Neural cell (in vitro differentiated cells): ENCODE measurements at regions not wholly inside any gene's neighbourhood (a gene's known extent, or its start where the extent isn't known, plus 50 kb on each side); places are given as distances from the start of the nearest gene placed in this dataset.

ENCODE experiments used
- H2AFZ ChIP-seq: fragments of 200-600, 300-800 bp; sonication (generic), shearing (Covaris generic); 2 replicates; pipeline ENCODE4 v1.6.0; 2014; ENCODE audit warnings: low read depth, mild to moderate bottlenecking, antibody characterized with exemption, low read length, moderate library complexity
- H3F3A ChIP-seq: fragments of 200-600 bp; shearing (Covaris generic); 2 replicates; pipeline ENCODE4 v1.6.1; 2016; ENCODE audit warnings: mild to moderate bottlenecking, moderate library complexity, mixed read lengths, antibody characterized with exemption, low read length; ENCODE audit not compliant: insufficient read depth, poor library complexity, severe bottlenecking
- H3K27ac ChIP-seq: fragments of 200-600, 300-800 bp; sonication (generic), shearing (Covaris generic); 2 replicates; pipeline ENCODE4 v1.5.1; 2014; ENCODE audit warnings: mild to moderate bottlenecking, low read length, moderate library complexity
- H3K27me3 ChIP-seq: fragments of 300-800, 200-600 bp; sonication (generic), shearing (Covaris generic); 2 replicates; pipeline ENCODE4 v1.6.0; 2014; ENCODE audit warnings: mild to moderate bottlenecking, low read depth, low read length, moderate library complexity; ENCODE audit not compliant: insufficient read depth
- H3K36me3 ChIP-seq: fragments of 300-800, 200-600 bp; sonication (generic), shearing (Covaris generic); 2 replicates; pipeline ENCODE4 v1.5.1; 2014; ENCODE audit warnings: mild to moderate bottlenecking, antibody characterized with exemption, low read length, moderate library complexity; ENCODE audit not compliant: insufficient read depth
- H3K4me2 ChIP-seq: fragments of 300-800, 200-600 bp; sonication (generic), shearing (Covaris generic); 2 replicates; pipeline ENCODE4 v1.6.0; 2014; ENCODE audit warnings: mild to moderate bottlenecking, low read length
- H3K4me3 ChIP-seq: fragments of 300-800, 200-600 bp; sonication (generic), shearing (Covaris generic); 2 replicates; pipeline ENCODE4 v1.5.1; 2014; ENCODE audit warnings: mild to moderate bottlenecking, low read length, moderate library complexity
- H3K79me2 ChIP-seq: fragments of 200-600 bp; shearing (Covaris generic); replicated peaks from 2 replicates; pipeline ENCODE4 v1.6.0; 2014; ENCODE audit warnings: mild to moderate bottlenecking, low read length, moderate library complexity; ENCODE audit not compliant: insufficient read depth
- H3K9ac ChIP-seq: fragments of 300-800, 200-600 bp; sonication (generic), shearing (Covaris generic); 2 replicates; pipeline ENCODE4 v1.6.1; 2016; ENCODE audit warnings: mild to moderate bottlenecking, low read length, mixed read lengths
- H3K9me2 ChIP-seq: fragments of 200-600 bp; shearing (Covaris generic); 2 replicates; pipeline ENCODE4 v1.6.1; 2016; ENCODE audit warnings: mild to moderate bottlenecking, low read length, mixed read lengths; ENCODE audit not compliant: insufficient read depth
- H3K9me3 ChIP-seq: fragments of 200-600, 300-800 bp; sonication (generic), shearing (Covaris generic); 2 replicates; pipeline ENCODE4 v1.6.1; 2016; ENCODE audit warnings: mild to moderate bottlenecking, mixed run types, low read length, moderate library complexity, mixed read lengths
- H4K20me1 ChIP-seq: fragments of 200-600 bp; shearing (Covaris generic); 2 replicates; pipeline ENCODE4 v1.6.1; 2016; ENCODE audit warnings: mild to moderate bottlenecking, mixed run types; ENCODE audit not compliant: insufficient read depth
- CTCF ChIP-seq: fragments of 450-650 bp; IDR thresholded peaks from 2 replicates; pipeline ENCODE4 v1.5.1; 2014; ENCODE audit warnings: antibody characterized with exemption, mild to moderate bottlenecking, moderate library complexity; ENCODE audit not compliant: poor library complexity, severe bottlenecking
- EP300 ChIP-seq: fragments of 450-650 bp; conservative IDR thresholded peaks from 2 replicates; pipeline ENCODE4 v1.6.1; 2014; ENCODE audit warnings: antibody characterized with exemption, mild to moderate bottlenecking, moderate library complexity; ENCODE audit not compliant: poor library complexity, severe bottlenecking
- EZH2 ChIP-seq: fragments of 200-600, 300-800 bp; shearing (Covaris generic), sonication (generic); IDR thresholded peaks from 2 replicates; pipeline ENCODE4 v1.6.1; 2014; ENCODE audit warnings: antibody characterized with exemption, low read length, borderline replicate concordance, mild to moderate bottlenecking; ENCODE audit not compliant: insufficient read depth, poor library complexity, severe bottlenecking
- MXI1 ChIP-seq: fragments of 450-650 bp; conservative IDR thresholded peaks from 2 replicates; pipeline ENCODE4 v1.6.1; 2014; ENCODE audit warnings: antibody characterized with exemption, mild to moderate bottlenecking; ENCODE audit not compliant: poor library complexity, severe bottlenecking
- POLR2AphosphoS5 ChIP-seq: IDR thresholded peaks from 2 replicates; pipeline ENCODE4 v1.6.1; 2012
- RAD21 ChIP-seq: fragments of 450-650 bp; conservative IDR thresholded peaks from 2 replicates; pipeline ENCODE4 v1.6.1; 2014; ENCODE audit warnings: antibody characterized with exemption, mild to moderate bottlenecking, moderate library complexity
- REST ChIP-seq: IDR thresholded peaks from 2 replicates; pipeline ENCODE4 v1.6.1; 2012; ENCODE audit warnings: borderline replicate concordance
- SMC3 ChIP-seq: fragments of 450-650 bp; conservative IDR thresholded peaks from 2 replicates; pipeline ENCODE4 v1.6.1; 2014; ENCODE audit warnings: antibody characterized with exemption, mild to moderate bottlenecking, moderate library complexity; ENCODE audit not compliant: poor library complexity
- TAF1 ChIP-seq: IDR thresholded peaks from 2 replicates; pipeline ENCODE4 v1.6.1; 2012; ENCODE audit warnings: low read depth

- Histone ChIP-seq H3F3A (no peaks in the 10 kb centered on the region), H3K36me3 (no peaks in the 10 kb centered on the region), H3K27me3 (no peaks in the 10 kb centered on the region), H4K20me1 (no peaks in the 10 kb centered on the region), H3K9me3 (no peaks in the 10 kb centered on the region), H3K27ac (no peak overlapping the region), H3K9ac (no peak overlapping the region), H2AFZ (no peak overlapping the region), H3K79me2 (no peaks in the 10 kb centered on the region), H3K4me3 (no peak overlapping the region), H3K4me2 (no peak overlapping the region), H3K9me2 (no peaks in the 10 kb centered on the region)
- no peak for TF ChIP-seq REST
- TF ChIP-seq EZH2: no peak
- no peak for TF ChIP-seq RAD21
- TF ChIP-seq POLR2AphosphoS5: no peak
- no peak for TF ChIP-seq EP300
- no peak for TF ChIP-seq TAF1
- TF ChIP-seq MXI1: no peak
- TF ChIP-seq CTCF: no peak
- TF ChIP-seq SMC3: no peak
These were observed 158.0 kb downstream of the DLEU7 start for GRCh38 chr13:50685491-50685890.

- Histone ChIP-seq H3K9ac (no peak overlapping the region), H3F3A (no peaks in the 10 kb centered on the region), H3K4me3 (no peak overlapping the region), H3K27ac (no peak overlapping the region), H3K79me2 (no peaks in the 10 kb centered on the region), H3K4me2 (no peak overlapping the region), H4K20me1 (no peaks in the 10 kb centered on the region), H3K9me2 (no peaks in the 10 kb centered on the region), H3K27me3 (no peaks in the 10 kb centered on the region), H2AFZ (no peak overlapping the region), H3K9me3 (no peaks in the 10 kb centered on the region), H3K36me3 (no peaks in the 10 kb centered on the region)
- TF ChIP-seq MXI1 (no peak), RAD21 (no peak), EZH2 (no peak), EP300 (no peak), REST (no peak), SMC3 (no peak), POLR2AphosphoS5 (no peak), CTCF (no peak), TAF1 (no peak)
These were observed 157.5 kb downstream of the DLEU7 start for GRCh38 chr13:50685956-50686355.
